Neural cell (in vitro differentiated cells): ENCODE measurements at regions not wholly inside any gene's neighbourhood (a gene's known extent, or its start where the extent isn't known, plus 50 kb on each side); places are given as distances from the start of the nearest gene placed in this dataset.

Experiments used
- H2AFZ ChIP-seq: fragments of 200-600, 300-800 bp; sonication (generic), shearing (Covaris generic); 2 replicates; pipeline ENCODE4 v1.6.0; 2014; ENCODE audit warnings: low read depth, mild to moderate bottlenecking, antibody characterized with exemption, low read length, moderate library complexity
- H3F3A ChIP-seq: fragments of 200-600 bp; shearing (Covaris generic); 2 replicates; pipeline ENCODE4 v1.6.1; 2016; ENCODE audit warnings: mild to moderate bottlenecking, moderate library complexity, mixed read lengths, antibody characterized with exemption, low read length; ENCODE audit not compliant: insufficient read depth, poor library complexity, severe bottlenecking
- H3K27ac ChIP-seq: fragments of 200-600, 300-800 bp; sonication (generic), shearing (Covaris generic); 2 replicates; pipeline ENCODE4 v1.5.1; 2014; ENCODE audit warnings: mild to moderate bottlenecking, low read length, moderate library complexity
- H3K27me3 ChIP-seq: fragments of 300-800, 200-600 bp; sonication (generic), shearing (Covaris generic); 2 replicates; pipeline ENCODE4 v1.6.0; 2014; ENCODE audit warnings: mild to moderate bottlenecking, low read depth, low read length, moderate library complexity; ENCODE audit not compliant: insufficient read depth
- H3K36me3 ChIP-seq: fragments of 300-800, 200-600 bp; sonication (generic), shearing (Covaris generic); 2 replicates; pipeline ENCODE4 v1.5.1; 2014; ENCODE audit warnings: mild to moderate bottlenecking, antibody characterized with exemption, low read length, moderate library complexity; ENCODE audit not compliant: insufficient read depth
- H3K4me2 ChIP-seq: fragments of 300-800, 200-600 bp; sonication (generic), shearing (Covaris generic); 2 replicates; pipeline ENCODE4 v1.6.0; 2014; ENCODE audit warnings: mild to moderate bottlenecking, low read length
- H3K4me3 ChIP-seq: fragments of 300-800, 200-600 bp; sonication (generic), shearing (Covaris generic); 2 replicates; pipeline ENCODE4 v1.5.1; 2014; ENCODE audit warnings: mild to moderate bottlenecking, low read length, moderate library complexity
- H3K79me2 ChIP-seq: fragments of 200-600 bp; shearing (Covaris generic); replicated peaks from 2 replicates; pipeline ENCODE4 v1.6.0; 2014; ENCODE audit warnings: mild to moderate bottlenecking, low read length, moderate library complexity; ENCODE audit not compliant: insufficient read depth
- H3K9ac ChIP-seq: fragments of 300-800, 200-600 bp; sonication (generic), shearing (Covaris generic); 2 replicates; pipeline ENCODE4 v1.6.1; 2016; ENCODE audit warnings: mild to moderate bottlenecking, low read length, mixed read lengths
- H3K9me2 ChIP-seq: fragments of 200-600 bp; shearing (Covaris generic); 2 replicates; pipeline ENCODE4 v1.6.1; 2016; ENCODE audit warnings: mild to moderate bottlenecking, low read length, mixed read lengths; ENCODE audit not compliant: insufficient read depth
- H3K9me3 ChIP-seq: fragments of 200-600, 300-800 bp; sonication (generic), shearing (Covaris generic); 2 replicates; pipeline ENCODE4 v1.6.1; 2016; ENCODE audit warnings: mild to moderate bottlenecking, mixed run types, low read length, moderate library complexity, mixed read lengths
- H4K20me1 ChIP-seq: fragments of 200-600 bp; shearing (Covaris generic); 2 replicates; pipeline ENCODE4 v1.6.1; 2016; ENCODE audit warnings: mild to moderate bottlenecking, mixed run types; ENCODE audit not compliant: insufficient read depth
- CTCF ChIP-seq: fragments of 450-650 bp; IDR thresholded peaks from 2 replicates; pipeline ENCODE4 v1.5.1; 2014; ENCODE audit warnings: antibody characterized with exemption, mild to moderate bottlenecking, moderate library complexity; ENCODE audit not compliant: poor library complexity, severe bottlenecking
- EP300 ChIP-seq: fragments of 450-650 bp; conservative IDR thresholded peaks from 2 replicates; pipeline ENCODE4 v1.6.1; 2014; ENCODE audit warnings: antibody characterized with exemption, mild to moderate bottlenecking, moderate library complexity; ENCODE audit not compliant: poor library complexity, severe bottlenecking
- EZH2 ChIP-seq: fragments of 200-600, 300-800 bp; shearing (Covaris generic), sonication (generic); IDR thresholded peaks from 2 replicates; pipeline ENCODE4 v1.6.1; 2014; ENCODE audit warnings: antibody characterized with exemption, low read length, borderline replicate concordance, mild to moderate bottlenecking; ENCODE audit not compliant: insufficient read depth, poor library complexity, severe bottlenecking
- MXI1 ChIP-seq: fragments of 450-650 bp; conservative IDR thresholded peaks from 2 replicates; pipeline ENCODE4 v1.6.1; 2014; ENCODE audit warnings: antibody characterized with exemption, mild to moderate bottlenecking; ENCODE audit not compliant: poor library complexity, severe bottlenecking
- POLR2AphosphoS5 ChIP-seq: IDR thresholded peaks from 2 replicates; pipeline ENCODE4 v1.6.1; 2012
- RAD21 ChIP-seq: fragments of 450-650 bp; conservative IDR thresholded peaks from 2 replicates; pipeline ENCODE4 v1.6.1; 2014; ENCODE audit warnings: antibody characterized with exemption, mild to moderate bottlenecking, moderate library complexity
- REST ChIP-seq: IDR thresholded peaks from 2 replicates; pipeline ENCODE4 v1.6.1; 2012; ENCODE audit warnings: borderline replicate concordance
- SMC3 ChIP-seq: fragments of 450-650 bp; conservative IDR thresholded peaks from 2 replicates; pipeline ENCODE4 v1.6.1; 2014; ENCODE audit warnings: antibody characterized with exemption, mild to moderate bottlenecking, moderate library complexity; ENCODE audit not compliant: poor library complexity
- TAF1 ChIP-seq: IDR thresholded peaks from 2 replicates; pipeline ENCODE4 v1.6.1; 2012; ENCODE audit warnings: low read depth

GRCh38 chr5:174481737-174482136 is 242.6 kb upstream of the MSX2 start:
- no peaks in the 10 kb centered on the region for H3K27me3 ChIP-seq
- H3K4me3 ChIP-seq, result no peak overlapping the region
- no peaks in the 10 kb centered on the region for H3K79me2 ChIP-seq
- no peak overlapping the region for H3K9ac ChIP-seq
- no peak overlapping the region for H2AFZ ChIP-seq
- no peak overlapping the region for H3K27ac ChIP-seq
- H3K9me3 ChIP-seq, result peaks cover 9% of the 10 kb centered on the region
- no peaks in the 10 kb centered on the region for H3K9me2 ChIP-seq
- H3K4me2 ChIP-seq, result no peak overlapping the region
- H3F3A ChIP-seq, result no peaks in the 10 kb centered on the region
- no peaks in the 10 kb centered on the region for H4K20me1 ChIP-seq
- no peak for TF ChIP-seq REST
- no peak for TF ChIP-seq SMC3
- TF ChIP-seq RAD21, result no peak
- TF ChIP-seq MXI1, result no peak
- no peak for TF ChIP-seq EP300
- TF ChIP-seq EZH2, result no peak
- no peak for TF ChIP-seq CTCF
- no peak for TF ChIP-seq POLR2AphosphoS5
- no peak for TF ChIP-seq TAF1
- no peaks in the 10 kb centered on the region for H3K36me3 ChIP-seq

GRCh38 chr5:174482607-174483024 is 241.8 kb upstream of the MSX2 start:
- H4K20me1 ChIP-seq, result no peaks in the 10 kb centered on the region
- H3K27me3 ChIP-seq, result no peaks in the 10 kb centered on the region
- H3K27ac ChIP-seq, result no peak overlapping the region
- no peak overlapping the region for H3K4me2 ChIP-seq
- no peak overlapping the region for H3K9ac ChIP-seq
- no peak overlapping the region for H3K4me3 ChIP-seq
- no peak for TF ChIP-seq MXI1
- no peak for TF ChIP-seq SMC3
- no peak for TF ChIP-seq CTCF
- no peak for TF ChIP-seq RAD21
- no peak for TF ChIP-seq EZH2
- no peak for TF ChIP-seq TAF1
- no peak for TF ChIP-seq EP300
- no peak for TF ChIP-seq REST
- no peak for TF ChIP-seq POLR2AphosphoS5
- peaks cover 9% of the 10 kb centered on the region for H3K9me3 ChIP-seq
- H3F3A ChIP-seq, result no peaks in the 10 kb centered on the region
- no peaks in the 10 kb centered on the region for H3K36me3 ChIP-seq
- no peaks in the 10 kb centered on the region for H3K79me2 ChIP-seq
- no peaks in the 10 kb centered on the region for H3K9me2 ChIP-seq
- H2AFZ ChIP-seq, result no peak overlapping the region
